Brain microvascular endothelial cell (primary cell): ENCODE measurements at regions not wholly inside any gene's neighbourhood (a gene's known extent, or its start where the extent isn't known, plus 50 kb on each side); places are given as distances from the start of the nearest gene placed in this dataset.
"Not testable (repeated sequence)": the region's sequence is repeated elsewhere in the genome, so short reads cannot be mapped to it uniquely, and the experiment has no call there.

Source experiments
- DNase-seq: peaks from one replicate; pipeline ENCODE4 v3.0.0-alpha.2; 2020
- H3K27ac ChIP-seq: fragments of 250-450 bp; sonication (Bioruptor Pico); 2 replicates; pipeline ENCODE4 v1.5.1; 2020; ENCODE audit warnings: mild to moderate bottlenecking, moderate library complexity
- H3K27me3 ChIP-seq: fragments of 250-450 bp; sonication (Bioruptor Pico); replicated peaks from 2 replicates; pipeline ENCODE4 v1.5.1; 2020; ENCODE audit warnings: mild to moderate bottlenecking
- H3K36me3 ChIP-seq: fragments of 250-450 bp; sonication (Bioruptor Pico); replicated peaks from 2 replicates; pipeline ENCODE4 v1.5.1; 2020; ENCODE audit warnings: mild to moderate bottlenecking
- H3K4me3 ChIP-seq: 2 replicates; pipeline ENCODE4 v1.5.1; 2011; ENCODE audit warnings: low read depth, mild to moderate bottlenecking, control low read depth, low read length, moderate library complexity
- CTCF ChIP-seq: IDR thresholded peaks from 2 replicates; pipeline ENCODE4 v1.5.1; 2011; ENCODE audit warnings: low read depth, mild to moderate bottlenecking, moderate library complexity, low read length, control low read depth, inconsistent platforms; ENCODE audit errors: missing control alignments
- in situ Hi-C: cut with HindIII; loops from 2 replicates; pipeline ENCODE4 v1.10.0; 2017; ENCODE audit warnings: low sequenced_read_pairs, low pct_ligation_motif_present

- no peak overlapping the region for H3K27ac ChIP-seq
- TF ChIP-seq CTCF = no peak
- no peaks in the 10 kb centered on the region for H3K27me3 ChIP-seq
- in situ Hi-C loops = no loop called here
- no peaks in the 10 kb centered on the region for H3K36me3 ChIP-seq
- H3K4me3 ChIP-seq = no peak overlapping the region
- no peak for DNase-seq
These were observed 149.2 kb downstream of the XPNPEP1 start for GRCh38 chr10:109774121-109774440.

GRCh38 chr10:109773288-109774120 lies 149.8 kb downstream of the XPNPEP1 start:
- TF ChIP-seq CTCF = peak; percentile 55
- no peaks in the 10 kb centered on the region for H3K27me3 ChIP-seq
- in situ Hi-C loops = no loop called here
- peak; percentile 14 for DNase-seq
- no peak overlapping the region for H3K27ac ChIP-seq
- no peak overlapping the region for H3K4me3 ChIP-seq
- no peaks in the 10 kb centered on the region for H3K36me3 ChIP-seq

DNA sequence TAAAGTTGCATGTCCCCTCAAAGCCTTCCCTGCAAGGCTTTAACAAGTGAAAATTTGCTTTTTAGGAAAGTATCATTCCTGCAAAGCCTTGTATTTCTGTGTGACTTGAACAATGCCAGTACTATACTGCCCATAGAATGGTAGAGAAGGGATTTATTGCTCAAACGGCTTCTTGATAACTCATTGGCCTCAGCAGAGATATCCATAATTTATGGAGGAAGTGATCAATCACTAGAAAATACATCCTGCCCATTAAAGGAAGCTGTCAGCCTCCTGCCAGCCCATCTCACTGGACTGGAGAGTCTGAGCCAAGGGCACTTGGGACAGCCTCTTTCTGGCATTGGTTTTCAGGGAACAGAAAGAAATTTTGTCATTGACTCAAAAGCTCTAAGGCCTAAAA lies 152.6 kb downstream of the XPNPEP1 start:
- Histone ChIP-seq H3K36me3 (no peaks in the 10 kb centered on the region), H3K27me3 (no peaks in the 10 kb centered on the region), H3K27ac (no peak overlapping the region), H3K4me3 (no peak overlapping the region)
- TF ChIP-seq CTCF = no peak
- no peak for DNase-seq
- in situ Hi-C loops = no loop called here

DNA sequence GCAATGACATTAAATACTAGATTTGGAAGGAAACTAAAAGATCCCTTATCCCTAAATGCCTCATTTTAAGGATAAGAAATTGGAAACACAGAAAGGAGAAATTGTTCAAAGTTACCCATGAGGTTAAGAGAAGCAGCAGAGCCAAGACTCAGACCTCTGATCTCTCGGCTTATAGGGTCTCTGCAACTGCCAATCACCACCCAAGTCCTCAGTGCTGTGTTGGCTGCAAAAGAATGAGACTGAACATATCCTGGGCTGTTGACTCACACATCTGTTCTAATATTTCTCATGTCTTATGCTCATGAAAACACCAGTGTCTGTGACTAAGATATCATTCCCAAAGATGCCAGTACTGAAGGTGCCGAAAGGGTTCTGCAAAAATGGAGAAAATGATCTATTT lies 153.3 kb downstream of the XPNPEP1 start:
- no peak for DNase-seq
- no peak overlapping the region for H3K27ac ChIP-seq
- TF ChIP-seq CTCF = no peak
- H3K36me3 ChIP-seq = no peaks in the 10 kb centered on the region
- H3K4me3 ChIP-seq = no peak overlapping the region
- no peaks in the 10 kb centered on the region for H3K27me3 ChIP-seq
- in situ Hi-C loops = no loop called here

DNA sequence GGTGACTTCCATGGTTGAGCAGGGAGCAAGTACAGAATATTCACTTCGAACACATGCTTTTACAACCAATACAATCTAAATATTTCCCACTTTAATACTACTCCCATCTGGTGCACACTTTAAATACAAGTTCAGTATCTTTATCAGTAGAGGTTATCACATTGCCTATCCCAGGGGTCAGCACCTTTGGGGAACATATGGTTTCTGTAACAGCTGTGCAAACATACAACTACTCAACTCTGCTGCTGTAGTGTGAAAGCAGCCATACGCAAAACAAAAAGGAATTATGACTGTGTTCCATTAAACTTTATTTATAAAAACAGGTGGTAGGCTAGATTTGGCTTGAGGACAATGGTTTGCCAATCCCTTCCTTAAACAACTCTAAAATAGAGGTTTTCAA lies 157.5 kb downstream of the XPNPEP1 start:
- no peak overlapping the region for H3K27ac ChIP-seq
- in situ Hi-C loops = no loop called here
- no peaks in the 10 kb centered on the region for H3K27me3 ChIP-seq
- TF ChIP-seq CTCF = no peak
- no peaks in the 10 kb centered on the region for H3K36me3 ChIP-seq
- no peak overlapping the region for H3K4me3 ChIP-seq
- no peak for DNase-seq

- no peak overlapping the region for H3K4me3 ChIP-seq
- no peak for DNase-seq
- no peaks in the 10 kb centered on the region for H3K27me3 ChIP-seq
- in situ Hi-C loops = no loop called here
- TF ChIP-seq CTCF = no peak
- no peak overlapping the region for H3K27ac ChIP-seq
- no peaks in the 10 kb centered on the region for H3K36me3 ChIP-seq
These were observed 160.8 kb downstream of the XPNPEP1 start for GRCh38 chr10:109762555-109762954.

GRCh38 chr10:109757670-109758069 lies 165.6 kb downstream of the XPNPEP1 start:
- in situ Hi-C loops, H3K36me3 ChIP-seq, H3K27ac ChIP-seq, DNase-seq, H3K27me3 ChIP-seq, H3K4me3 ChIP-seq: not testable (repeated sequence)
